ENCODE measurements at regions not wholly inside any gene's neighbourhood (a gene's known extent, or its start where the extent isn't known, plus 50 kb on each side); places are given as distances from the start of the nearest gene placed in this dataset.
A peak's percentile ranks its signal among the peaks of the same experiment; 100 is the strongest.

- TF ChIP-seq ETS1 (IDR thresholded peaks at IDR 0.05), result no peak
Observed at GRCh38 chr12:5217936-5218335, 174.3 kb downstream of the KCNA5 start (continued).

- ATAC-seq (no peak), DNase-seq (ENCODE audit: low spot score) (no peak)
- Mint-ChIP-seq H3K4me1 (peaks cover 26% of the 10 kb centered on the region), H3K36me3 (ENCODE audit: low read depth) (no peaks in the 10 kb centered on the region), H3K9me3 (no peaks in the 10 kb centered on the region), H3K4me3 (no peak overlapping the region), H3K27ac (no peak overlapping the region), H3K27me3 (ENCODE audit: insufficient read depth, low read depth, poor library complexity) (peaks cover 6% of the 10 kb centered on the region)
- Histone ChIP-seq H4K20me1 (replicated peaks; ENCODE audit: insufficient read depth) (no peaks in the 10 kb centered on the region; the same call in 1 of the 2 replicates), H3K27ac (ENCODE audit: low read depth) (no peak overlapping the region), H3K27me3 (ENCODE audit: insufficient read depth) (peaks cover 4% of the 10 kb centered on the region; the same call in 1 of the 2 replicates), H3K4me2 (0 out of 2 replicates have a peak overlapping the region, but pooled peaks have one; percentile 49), H3K4me1 (ENCODE audit: insufficient read depth) (peaks cover 22% of the 10 kb centered on the region), H3K36me3 (ENCODE audit: insufficient read depth) (no peaks in the 10 kb centered on the region), H3K9me2 (ENCODE audit: insufficient read depth) (0 out of 2 replicates have a peak, but pooled peaks cover 13% of the 10 kb centered on the region), H3K79me2 (replicated peaks; ENCODE audit: insufficient read depth) (no peaks in the 10 kb centered on the region), H3K4me3 (no peak overlapping the region), H3F3A (replicated peaks; ENCODE audit: low read depth) (no peaks in the 10 kb centered on the region), H2AFZ (no peak overlapping the region)
- TF ChIP-seq CREB1 (CRISPR knock-in tag; IDR thresholded peaks at IDR 0.05; ENCODE audit: low read depth) (no peak), STAT1 (IDR thresholded peaks at IDR 0.05; ENCODE audit: unreplicated experiment) (no peak), EZH2phosphoT487 (IDR thresholded peaks at IDR 0.05; ENCODE audit: unreplicated experiment) (no peak), POLR2AphosphoS5 (IDR thresholded peaks at IDR 0.05; ENCODE audit: low read depth) (no peak), EZH2 (IDR thresholded peaks at IDR 0.05; ENCODE audit: low read depth, unreplicated experiment) (no peak), ETS1 (IDR thresholded peaks at IDR 0.05) (no peak), CTCF (conservative IDR thresholded peaks at IDR 0.05; ENCODE audit: low read depth in 2 of 2) (no peak), NANOG (IDR thresholded peaks at IDR 0.05; ENCODE audit: borderline replicate concordance) (no peak), JUNB (IDR thresholded peaks at IDR 0.05; ENCODE audit: unreplicated experiment) (no peak), REST (IDR thresholded peaks at IDR 0.05; ENCODE audit: unreplicated experiment) (no peak), ZNF462 (CRISPR knock-in tag; IDR thresholded peaks at IDR 0.05) (no peak), ZNF331 (CRISPR knock-in tag; IDR thresholded peaks at IDR 0.05; ENCODE audit: low read depth) (no peak)
Observed at GRCh38 chr12:5220099-5220498, 176.4 kb downstream of the KCNA5 start.
